GM06990 (cell line): ENCODE measurements at regions not wholly inside any gene's neighbourhood (a gene's known extent, or its start where the extent isn't known, plus 50 kb on each side); places are given as distances from the start of the nearest gene placed in this dataset.

Experiments
- DNase-seq: peaks from one replicate; pipeline ENCODE4 v3.0.0-alpha.2; 2011; ENCODE audit not compliant: insufficient read length; ENCODE audit errors: extremely low read depth
- H3K27me3 ChIP-seq: replicated peaks from 2 replicates; pipeline ENCODE4 v1.6.0; 2011; ENCODE audit warnings: low read length; ENCODE audit not compliant: control insufficient read depth, insufficient read depth
- H3K36me3 ChIP-seq: 2 replicates; pipeline ENCODE4 v1.5.1; 2011; ENCODE audit warnings: low read length; ENCODE audit not compliant: control insufficient read depth, insufficient read depth
- H3K4me3 ChIP-seq: replicated peaks from 2 replicates; pipeline ENCODE4 v1.5.1; 2011; ENCODE audit warnings: low read depth, mild to moderate bottlenecking, control low read depth, low read length
- TF ChIP-seq, protein P1 (sequence below): IDR thresholded peaks from 2 replicates; pipeline ENCODE4 v1.5.1; 2011; ENCODE audit warnings: low read length, control low read depth, mild to moderate bottlenecking, inconsistent platforms; ENCODE audit not compliant: insufficient read depth, poor library complexity, severe bottlenecking

DNA sequence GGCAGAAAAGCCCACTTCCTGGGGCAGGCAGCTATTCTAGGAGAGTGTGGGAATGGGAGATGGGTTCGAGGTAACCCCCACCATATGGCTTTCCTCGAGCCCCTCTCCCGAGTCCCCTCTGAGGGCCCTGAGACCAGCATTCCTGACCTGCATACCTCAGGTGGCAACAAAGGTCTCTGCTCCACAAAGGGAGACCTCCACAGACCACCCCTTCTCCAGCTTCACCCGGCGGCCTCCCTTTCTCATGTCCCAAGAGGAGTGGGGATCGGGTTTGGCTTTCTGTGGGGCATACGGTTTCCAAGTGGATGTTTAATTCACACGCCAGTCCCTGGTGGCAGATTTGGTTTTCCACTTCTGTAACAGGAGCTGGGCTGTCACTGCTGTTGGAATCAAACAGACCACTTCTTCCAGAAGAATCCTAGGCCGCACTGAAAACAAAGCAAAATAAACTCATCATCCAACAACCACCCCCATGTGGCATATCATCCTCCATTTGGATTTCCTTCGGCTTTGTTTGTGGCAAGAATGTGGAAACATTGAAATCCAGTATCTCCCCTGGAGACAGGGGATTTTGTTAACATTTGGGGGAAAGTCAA lies 83.2 kb downstream of the DLL1 start:
- TF ChIP-seq, protein P1, sequence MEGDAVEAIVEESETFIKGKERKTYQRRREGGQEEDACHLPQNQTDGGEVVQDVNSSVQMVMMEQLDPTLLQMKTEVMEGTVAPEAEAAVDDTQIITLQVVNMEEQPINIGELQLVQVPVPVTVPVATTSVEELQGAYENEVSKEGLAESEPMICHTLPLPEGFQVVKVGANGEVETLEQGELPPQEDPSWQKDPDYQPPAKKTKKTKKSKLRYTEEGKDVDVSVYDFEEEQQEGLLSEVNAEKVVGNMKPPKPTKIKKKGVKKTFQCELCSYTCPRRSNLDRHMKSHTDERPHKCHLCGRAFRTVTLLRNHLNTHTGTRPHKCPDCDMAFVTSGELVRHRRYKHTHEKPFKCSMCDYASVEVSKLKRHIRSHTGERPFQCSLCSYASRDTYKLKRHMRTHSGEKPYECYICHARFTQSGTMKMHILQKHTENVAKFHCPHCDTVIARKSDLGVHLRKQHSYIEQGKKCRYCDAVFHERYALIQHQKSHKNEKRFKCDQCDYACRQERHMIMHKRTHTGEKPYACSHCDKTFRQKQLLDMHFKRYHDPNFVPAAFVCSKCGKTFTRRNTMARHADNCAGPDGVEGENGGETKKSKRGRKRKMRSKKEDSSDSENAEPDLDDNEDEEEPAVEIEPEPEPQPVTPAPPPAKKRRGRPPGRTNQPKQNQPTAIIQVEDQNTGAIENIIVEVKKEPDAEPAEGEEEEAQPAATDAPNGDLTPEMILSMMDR = no peak

DNA sequence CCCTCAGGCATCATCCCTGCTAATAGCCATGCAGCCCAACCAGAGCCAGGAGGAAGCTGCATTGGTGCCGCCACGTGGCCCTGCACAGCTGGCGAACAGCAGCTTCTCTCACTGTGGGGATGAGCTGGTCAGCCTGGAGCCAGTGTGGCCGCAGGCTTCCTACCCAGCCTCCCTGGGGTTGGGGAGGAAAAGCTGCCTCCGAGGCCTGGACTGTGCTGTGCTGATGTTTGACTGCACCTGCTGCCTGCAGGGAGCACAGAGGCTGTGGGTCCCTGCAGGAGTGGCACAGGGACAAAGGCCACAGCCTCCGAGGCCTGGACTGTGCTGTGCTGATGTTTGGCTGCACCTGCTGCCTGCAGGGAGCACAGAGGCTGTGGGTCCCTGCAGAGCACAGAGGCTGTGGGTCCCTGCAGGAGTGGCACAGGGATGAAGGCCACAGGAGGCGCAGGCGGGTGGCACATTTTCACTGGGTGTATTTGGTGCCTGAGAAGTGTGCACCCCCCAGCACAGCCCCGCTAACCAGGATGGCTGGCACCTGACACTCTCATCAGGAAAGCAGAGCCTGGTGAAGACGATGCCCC lies 83.9 kb downstream of the DLL1 start:
- H3K27me3 ChIP-seq = no peaks in the 10 kb centered on the region
- H3K36me3 ChIP-seq = no peaks in the 10 kb centered on the region
- TF ChIP-seq, protein P1 = no peak
- H3K4me3 ChIP-seq = no peak overlapping the region
- no peak for DNase-seq

More for the DNA sequence above, 83.2 kb downstream of the DLL1 start:
- no peaks in the 10 kb centered on the region for H3K36me3 ChIP-seq
- no peak for DNase-seq
- no peaks in the 10 kb centered on the region for H3K27me3 ChIP-seq
- no peak overlapping the region for H3K4me3 ChIP-seq

DNA sequence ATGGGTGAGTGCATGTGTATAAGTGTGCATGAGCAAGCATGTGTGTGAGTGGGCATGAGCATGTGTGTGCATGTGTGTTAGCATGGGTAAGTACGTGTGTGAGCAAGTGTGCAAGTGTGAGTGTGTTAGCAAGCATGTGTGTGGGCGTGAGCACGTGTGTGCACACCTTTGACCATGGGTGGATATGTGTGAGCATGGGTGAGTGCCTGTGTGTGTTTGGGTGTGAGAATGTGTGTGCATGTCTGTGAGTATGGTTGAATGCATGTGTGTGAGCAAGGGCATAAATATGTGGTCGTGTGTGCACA lies 84.6 kb downstream of the DLL1 start:
- DNase-seq = no peak
- H3K36me3 ChIP-seq = no peaks in the 10 kb centered on the region
- H3K4me3 ChIP-seq = no peak overlapping the region
- TF ChIP-seq, protein P1 = no peak
- no peaks in the 10 kb centered on the region for H3K27me3 ChIP-seq

DNA sequence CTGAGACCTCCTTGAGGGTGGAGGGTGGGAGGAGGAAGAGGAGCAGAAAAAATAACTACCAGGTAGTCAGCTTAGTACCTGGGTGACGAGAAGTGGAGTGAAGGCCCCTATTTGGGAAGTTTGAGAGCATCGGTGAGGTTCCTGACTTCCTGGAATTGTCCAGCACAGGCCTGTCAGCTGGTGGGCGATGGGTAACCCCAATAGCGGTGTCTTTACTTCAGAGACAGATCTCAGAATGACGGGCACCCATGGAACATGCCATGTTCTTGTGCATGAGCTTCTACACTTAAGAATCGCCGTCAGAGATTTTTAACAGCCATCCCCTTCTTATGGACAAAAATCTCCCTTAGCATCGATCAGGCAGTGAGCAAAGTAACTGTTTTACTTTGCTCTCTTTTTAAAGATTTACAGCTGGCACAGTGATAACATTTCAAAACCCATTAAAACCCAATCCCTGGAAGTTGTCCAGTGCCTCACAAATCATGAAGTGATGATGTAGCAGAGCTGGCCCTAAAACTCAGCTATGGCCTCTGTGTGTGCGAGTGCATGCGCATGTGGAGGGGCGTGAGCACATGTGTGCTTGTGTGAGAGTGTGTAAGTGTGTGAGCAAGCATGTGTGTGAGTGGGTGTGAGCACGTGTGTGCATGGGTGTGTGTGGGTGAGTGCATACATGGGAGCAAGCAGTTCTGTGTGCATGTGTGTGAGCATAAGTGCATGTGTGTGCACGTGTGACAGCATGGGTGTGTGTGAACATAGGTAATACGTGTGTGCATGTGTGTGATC lies 85.2 kb downstream of the DLL1 start:
- no peak for DNase-seq
- Histone ChIP-seq H3K36me3 (no peaks in the 10 kb centered on the region), H3K27me3 (no peaks in the 10 kb centered on the region), H3K4me3 (no peak overlapping the region)
- TF ChIP-seq, protein P1 = no peak

DNA sequence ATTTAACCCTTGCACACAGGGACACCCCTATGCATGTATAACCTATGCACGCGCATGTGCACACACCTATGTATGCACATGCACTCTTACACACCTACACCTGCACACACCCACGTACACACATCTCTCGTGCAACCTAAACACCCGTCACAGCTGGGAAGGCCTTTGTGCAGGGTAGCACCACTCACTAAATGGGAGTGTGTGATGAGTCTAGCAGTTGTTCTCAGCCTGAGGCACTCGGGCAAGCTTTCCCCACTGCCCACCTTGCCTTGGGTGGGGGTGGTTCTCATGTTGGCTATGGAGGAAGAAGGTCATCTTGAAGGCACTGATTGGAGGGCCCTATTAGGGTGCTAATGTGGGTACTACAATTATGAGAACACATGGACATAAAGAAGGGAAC lies 85.8 kb downstream of the DLL1 start:
- Histone ChIP-seq H3K27me3 (no peaks in the 10 kb centered on the region), H3K36me3 (no peaks in the 10 kb centered on the region), H3K4me3 (no peak overlapping the region)
- DNase-seq = no peak
- TF ChIP-seq, protein P1 = no peak
